ENCODE measurements at regions not wholly inside any gene's neighbourhood (a gene's known extent, or its start where the extent isn't known, plus 50 kb on each side); places are given as distances from the start of the nearest gene placed in this dataset.

DNA sequence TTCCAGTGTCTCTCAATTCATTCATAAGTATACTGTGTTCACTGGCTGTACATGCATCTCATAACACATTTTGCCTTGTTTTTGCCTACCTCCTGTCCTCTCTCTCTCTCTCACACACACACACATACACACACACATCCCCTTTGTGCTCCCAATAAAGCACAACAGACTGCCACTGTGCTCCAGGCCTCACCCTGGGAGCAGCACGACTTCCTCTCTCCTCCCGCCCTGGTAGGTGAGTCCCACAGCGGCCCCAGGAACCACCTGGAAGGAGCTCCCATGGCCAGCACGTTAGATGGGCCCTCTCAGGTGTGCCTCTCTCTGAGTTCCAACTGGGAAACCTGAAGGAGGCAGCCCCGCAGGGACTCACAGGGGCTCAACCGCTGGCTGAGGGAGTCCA, 65.4 kb downstream of the MARCHF4 start:
- Histone ChIP-seq H3F3A (ENCODE audit: insufficient read depth, low read length) (no peaks in the 10 kb centered on the region), H3K79me2 (ENCODE audit: insufficient read depth, low read length) (no peaks in the 10 kb centered on the region), H3K4me2 (ENCODE audit: low read length) (no peak overlapping the region), H3K27me3 (ENCODE audit: insufficient read depth, low read length) (no peaks in the 10 kb centered on the region), H4K20me1 (ENCODE audit: insufficient read depth, low read length) (no peaks in the 10 kb centered on the region), H3K9me3 (ENCODE audit: low read length) (no peaks in the 10 kb centered on the region), H3K9me2 (ENCODE audit: low read depth, low read length) (no peaks in the 10 kb centered on the region), H3K4me1 (ENCODE audit: insufficient read depth, low read length, severe bottlenecking) (no peaks in the 10 kb centered on the region), H2AFZ (ENCODE audit: low read length) (no peak overlapping the region), H3K4me3 (ENCODE audit: low read depth, low read length, poor library complexity, severe bottlenecking) (no peak overlapping the region), H3K9ac (ENCODE audit: low read length) (no peak overlapping the region), H3K27ac (ENCODE audit: low read depth, low read length, poor library complexity, severe bottlenecking) (no peak overlapping the region), H3K36me3 (ENCODE audit: insufficient read depth, low read length) (no peaks in the 10 kb centered on the region)
- TF ChIP-seq EZH2 (IDR thresholded peaks at IDR 0.05; ENCODE audit: borderline replicate concordance, low read length), result no peak
- TF ChIP-seq, protein P1, sequence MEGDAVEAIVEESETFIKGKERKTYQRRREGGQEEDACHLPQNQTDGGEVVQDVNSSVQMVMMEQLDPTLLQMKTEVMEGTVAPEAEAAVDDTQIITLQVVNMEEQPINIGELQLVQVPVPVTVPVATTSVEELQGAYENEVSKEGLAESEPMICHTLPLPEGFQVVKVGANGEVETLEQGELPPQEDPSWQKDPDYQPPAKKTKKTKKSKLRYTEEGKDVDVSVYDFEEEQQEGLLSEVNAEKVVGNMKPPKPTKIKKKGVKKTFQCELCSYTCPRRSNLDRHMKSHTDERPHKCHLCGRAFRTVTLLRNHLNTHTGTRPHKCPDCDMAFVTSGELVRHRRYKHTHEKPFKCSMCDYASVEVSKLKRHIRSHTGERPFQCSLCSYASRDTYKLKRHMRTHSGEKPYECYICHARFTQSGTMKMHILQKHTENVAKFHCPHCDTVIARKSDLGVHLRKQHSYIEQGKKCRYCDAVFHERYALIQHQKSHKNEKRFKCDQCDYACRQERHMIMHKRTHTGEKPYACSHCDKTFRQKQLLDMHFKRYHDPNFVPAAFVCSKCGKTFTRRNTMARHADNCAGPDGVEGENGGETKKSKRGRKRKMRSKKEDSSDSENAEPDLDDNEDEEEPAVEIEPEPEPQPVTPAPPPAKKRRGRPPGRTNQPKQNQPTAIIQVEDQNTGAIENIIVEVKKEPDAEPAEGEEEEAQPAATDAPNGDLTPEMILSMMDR (IDR thresholded peaks at IDR 0.05; ENCODE audit: low read length), result no peak

DNA sequence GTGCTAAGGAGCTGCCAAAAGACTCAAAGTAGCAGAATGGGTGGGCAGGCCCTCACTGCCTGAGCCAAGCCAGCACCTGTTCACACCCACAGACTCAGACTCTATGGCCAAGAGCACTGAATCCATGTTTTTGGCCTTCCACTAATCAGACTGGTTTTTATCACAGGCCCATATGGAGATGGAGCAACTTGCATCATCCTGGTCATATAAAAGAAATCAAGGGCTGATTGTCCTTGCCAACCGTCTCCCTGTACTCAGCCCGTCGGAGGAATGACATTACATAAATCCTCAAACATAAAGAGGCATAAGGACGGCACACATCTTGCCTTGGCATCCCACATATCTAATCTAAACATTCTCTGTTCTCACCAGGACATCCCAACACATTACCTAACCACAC, 66.7 kb downstream of the MARCHF4 start:
- no peak overlapping the region for H3K4me3 ChIP-seq (ENCODE audit: low read depth, low read length, poor library complexity, severe bottlenecking)
- no peak for TF ChIP-seq EZH2 (IDR thresholded peaks at IDR 0.05; ENCODE audit: borderline replicate concordance, low read length)
- TF ChIP-seq, protein P1 (IDR thresholded peaks at IDR 0.05; ENCODE audit: low read length), result no peak
- H3K4me1 ChIP-seq (ENCODE audit: insufficient read depth, low read length, severe bottlenecking), result no peaks in the 10 kb centered on the region
- no peak overlapping the region for H3K9ac ChIP-seq (ENCODE audit: low read length)
- no peak overlapping the region for H3K27ac ChIP-seq (ENCODE audit: low read depth, low read length, poor library complexity, severe bottlenecking)
- no peak overlapping the region for H3K4me2 ChIP-seq (ENCODE audit: low read length)
- H2AFZ ChIP-seq (ENCODE audit: low read length), result no peak overlapping the region
- H4K20me1 ChIP-seq (ENCODE audit: insufficient read depth, low read length), result no peaks in the 10 kb centered on the region
- no peaks in the 10 kb centered on the region for H3K79me2 ChIP-seq (ENCODE audit: insufficient read depth, low read length)
- H3K27me3 ChIP-seq (ENCODE audit: insufficient read depth, low read length), result 0 out of 2 replicates have a peak, but pooled peaks cover 5% of the 10 kb centered on the region
- no peaks in the 10 kb centered on the region for H3K9me3 ChIP-seq (ENCODE audit: low read length)
- no peaks in the 10 kb centered on the region for H3F3A ChIP-seq (ENCODE audit: insufficient read depth, low read length)
- no peaks in the 10 kb centered on the region for H3K36me3 ChIP-seq (ENCODE audit: insufficient read depth, low read length)
- H3K9me2 ChIP-seq (ENCODE audit: low read depth, low read length), result no peaks in the 10 kb centered on the region

DNA sequence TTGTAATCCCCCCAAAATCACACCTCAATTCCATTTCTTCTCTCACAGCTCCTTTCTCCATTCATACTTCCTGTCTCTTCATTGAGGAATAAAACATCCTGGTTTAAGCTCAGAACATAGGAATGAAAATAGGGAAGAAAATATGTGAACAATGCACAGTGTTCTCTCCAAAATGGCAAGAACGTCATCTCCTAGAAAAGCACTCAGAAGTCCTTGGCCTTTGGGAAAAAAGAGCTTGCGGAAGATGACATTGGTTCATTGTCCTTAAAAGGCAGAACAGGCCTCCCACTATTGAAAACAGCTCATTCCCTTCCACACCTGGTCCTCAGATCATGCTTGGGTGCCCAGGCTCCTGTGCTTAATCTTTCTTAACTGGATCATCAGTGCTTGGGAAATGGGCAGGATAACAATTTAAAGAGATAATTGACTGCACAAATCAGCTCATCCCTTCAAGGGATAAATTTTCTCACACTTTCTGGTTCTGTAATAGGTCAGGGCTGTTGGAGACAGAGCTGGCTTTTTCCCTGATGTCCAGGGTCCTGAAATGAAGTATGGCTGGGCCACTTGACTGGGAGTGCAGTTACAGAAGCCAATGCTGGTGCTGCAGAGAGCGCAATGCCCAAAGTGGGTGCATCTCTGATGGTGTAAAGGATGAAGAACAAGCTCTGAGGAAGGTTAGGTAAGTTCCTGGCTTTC, 69.2 kb downstream of the MARCHF4 start:
- Histone ChIP-seq H3K27me3 (ENCODE audit: insufficient read depth, low read length) (peaks cover 5% of the 10 kb centered on the region; the same call in 1 of the 2 replicates), H3K4me2 (ENCODE audit: low read length) (no peak overlapping the region), H3K9me3 (ENCODE audit: low read length) (no peaks in the 10 kb centered on the region), H3K36me3 (ENCODE audit: insufficient read depth, low read length) (no peaks in the 10 kb centered on the region), H2AFZ (ENCODE audit: low read length) (no peak overlapping the region), H3K4me1 (ENCODE audit: insufficient read depth, low read length, severe bottlenecking) (no peaks in the 10 kb centered on the region), H3K27ac (ENCODE audit: low read depth, low read length, poor library complexity, severe bottlenecking) (no peak overlapping the region), H3K9me2 (ENCODE audit: low read depth, low read length) (no peaks in the 10 kb centered on the region), H3K9ac (ENCODE audit: low read length) (no peak overlapping the region), H3F3A (ENCODE audit: insufficient read depth, low read length) (no peaks in the 10 kb centered on the region), H4K20me1 (ENCODE audit: insufficient read depth, low read length) (no peaks in the 10 kb centered on the region), H3K4me3 (ENCODE audit: low read depth, low read length, poor library complexity, severe bottlenecking) (no peak overlapping the region), H3K79me2 (ENCODE audit: insufficient read depth, low read length) (no peaks in the 10 kb centered on the region)
- TF ChIP-seq, protein P1 (IDR thresholded peaks at IDR 0.05; ENCODE audit: low read length), result no peak
- TF ChIP-seq EZH2 (IDR thresholded peaks at IDR 0.05; ENCODE audit: borderline replicate concordance, low read length), result no peak
